Keratinocyte (primary cell): ENCODE measurements at regions not wholly inside any gene's neighbourhood (a gene's known extent, or its start where the extent isn't known, plus 50 kb on each side); places are given as distances from the start of the nearest gene placed in this dataset.

Source experiments
- DNase-seq: peaks from one replicate; pipeline ENCODE4 v3.0.0-alpha.2; 2011; ENCODE audit warnings: low read depth, missing footprints, low spot score
- FAIRE-seq: peaks from 2 replicates; lab custom pipeline; 2011; peaks lifted over from hg19 to GRCh38; lab: Jason Lieb, UNC
- H2AFZ ChIP-seq: 2 replicates; pipeline ENCODE4 v1.6.0; 2012; ENCODE audit warnings: low read length, control low read depth, inconsistent platforms; ENCODE audit not compliant: control insufficient read depth
- H3K27ac ChIP-seq: 2 replicates; pipeline ENCODE4 v1.5.1; 2011; ENCODE audit warnings: low read length; ENCODE audit not compliant: control insufficient read depth, insufficient read depth
- H3K27me3 ChIP-seq: 3 replicates; pipeline ENCODE4 v1.6.0; 2011; ENCODE audit warnings: low read length; ENCODE audit not compliant: control insufficient read depth, insufficient read depth; ENCODE audit errors: extremely low read depth
- H3K36me3 ChIP-seq, 2 experiments: 2 replicates in 1 of 2; 3 replicates in 1 of 2; pipeline ENCODE4 v1.5.1; 2011; ENCODE audit warnings: low read length in 2 of 2, mild to moderate bottlenecking in 1 of 2; ENCODE audit not compliant: control insufficient read depth in 2 of 2, insufficient read depth in 2 of 2; ENCODE audit errors: extremely low read depth in 1 of 2
- H3K4me1 ChIP-seq: 3 replicates; pipeline ENCODE4 v1.5.1; 2011; ENCODE audit warnings: low read length; ENCODE audit not compliant: control insufficient read depth, insufficient read depth; ENCODE audit errors: extremely low read depth
- H3K4me2 ChIP-seq: 3 replicates; pipeline ENCODE4 v1.6.0; 2011; ENCODE audit warnings: low read depth, low read length; ENCODE audit not compliant: control insufficient read depth, insufficient read depth; ENCODE audit errors: extremely low read depth
- H3K4me3 ChIP-seq, 3 experiments: fragments of 200-600 bp in 1 of 3; sonication (generic) in 1 of 3; 2 replicates in 2 of 3; 3 replicates in 1 of 3; pipeline ENCODE4 v1.5.1; 2011 to 2016; ENCODE audit warnings: low read length in 3 of 3, mild to moderate bottlenecking in 3 of 3, control low read depth in 2 of 3, inconsistent platforms in 1 of 3, low read depth in 1 of 3, mixed read lengths in 1 of 3, mixed run types in 1 of 3, moderate library complexity in 1 of 3; ENCODE audit not compliant: control insufficient read depth in 2 of 3, insufficient read depth in 2 of 3; ENCODE audit errors: extremely low read depth in 1 of 3
- H3K79me2 ChIP-seq: 2 replicates; pipeline ENCODE4 v1.6.0; 2012; ENCODE audit warnings: low read length; ENCODE audit not compliant: control insufficient read depth, insufficient read depth
- H3K9ac ChIP-seq: 3 replicates; pipeline ENCODE4 v1.6.0; 2011; ENCODE audit warnings: low read length; ENCODE audit not compliant: control insufficient read depth, insufficient read depth; ENCODE audit errors: extremely low read depth
- H3K9me1 ChIP-seq: 3 replicates; pipeline ENCODE4 v1.6.0; 2011; ENCODE audit warnings: low read length; ENCODE audit not compliant: control insufficient read depth, insufficient read depth; ENCODE audit errors: extremely low read depth
- H3K9me3 ChIP-seq: 2 replicates; pipeline ENCODE4 v1.5.1; 2012; ENCODE audit warnings: low read depth, low read length; ENCODE audit not compliant: control insufficient read depth
- H4K20me1 ChIP-seq: 3 replicates; pipeline ENCODE4 v1.6.0; 2011; ENCODE audit warnings: low read length; ENCODE audit not compliant: control insufficient read depth, insufficient read depth; ENCODE audit errors: extremely low read depth
- CTCF ChIP-seq, 3 experiments: IDR thresholded peaks in 1 of 3; conservative IDR thresholded peaks in 1 of 3; optimal IDR thresholded peaks in 1 of 3; 2 replicates in 2 of 3; 3 replicates in 1 of 3; pipeline versions ENCODE3 to v1.5.1; 2011; ENCODE audit warnings: low read length in 3 of 3, mild to moderate bottlenecking in 3 of 3, moderate library complexity in 2 of 3, control low read depth in 1 of 3, inconsistent platforms in 1 of 3; ENCODE audit not compliant: insufficient read depth in 2 of 3; ENCODE audit errors: extremely low read depth in 1 of 3
- EZH2 ChIP-seq: IDR thresholded peaks from one replicate; pipeline ENCODE4 v1.6.1; 2012; ENCODE audit warnings: inconsistent platforms, mild to moderate bottlenecking, low read length, moderate library complexity
- dilution Hi-C: fragments of 300-500 bp; cut with MboI; formaldehyde crosslinking; loops from one replicate; pipeline ENCODE4 v1.7.0; 2020; ENCODE audit warnings: low sequenced_read_pairs; ENCODE audit not compliant: extremely low pct_ligation_motif_present

- Histone ChIP-seq H3K9me1 (no peaks in the 10 kb centered on the region), H3K9ac (no peak overlapping the region), H3K4me3 (no peak overlapping the region), H4K20me1 (no peaks in the 10 kb centered on the region), H3K27me3 (no peaks in the 10 kb centered on the region), H3K79me2 (no peaks in the 10 kb centered on the region), H3K9me3 (no peaks in the 10 kb centered on the region), H3K36me3 (no peaks in the 10 kb centered on the region), H3K4me2 (no peak overlapping the region), H3K27ac (no peak overlapping the region), H2AFZ (peak overlapping the region; percentile 38), H3K4me1 (peaks cover 28% of the 10 kb centered on the region)
- DNase-seq (no peak), FAIRE-seq (peak; percentile 57)
- dilution Hi-C loops = no loop called here
- TF ChIP-seq CTCF (optimal IDR thresholded peaks at IDR 0.05 in 1 of 3, IDR thresholded peaks at IDR 0.05 in 1 of 3, conservative IDR thresholded peaks at IDR 0.05 in 1 of 3; ENCODE audit: extremely low read depth in 1 of 3, insufficient read depth in 2 of 3, low read length in 3 of 3) = no peak
- TF ChIP-seq EZH2 = no peak
Measured at GRCh38 chr2:219965287-219966194, 338.1 kb downstream of the SLC4A3 start.

GRCh38 chr2:219967247-219968245 lies 340.1 kb downstream of the SLC4A3 start:
- TF ChIP-seq CTCF (optimal IDR thresholded peaks at IDR 0.05 in 1 of 3, IDR thresholded peaks at IDR 0.05 in 1 of 3, conservative IDR thresholded peaks at IDR 0.05 in 1 of 3; ENCODE audit: extremely low read depth in 1 of 3, insufficient read depth in 2 of 3, low read length in 3 of 3) (no peak), EZH2 (no peak)
- no peaks in the 10 kb centered on the region for H3K9me1 ChIP-seq
- H3K36me3 ChIP-seq = no peaks in the 10 kb centered on the region
- no peak overlapping the region for H2AFZ ChIP-seq
- H3K9me3 ChIP-seq = no peaks in the 10 kb centered on the region
- H3K79me2 ChIP-seq = no peaks in the 10 kb centered on the region
- no peaks in the 10 kb centered on the region for H3K27me3 ChIP-seq
- DNase-seq (no peak), FAIRE-seq (peak; percentile 20)
- H3K27ac ChIP-seq = no peak overlapping the region
- dilution Hi-C loops = no loop called here
- H3K4me3 ChIP-seq = no peak overlapping the region
- H4K20me1 ChIP-seq = no peaks in the 10 kb centered on the region
- H3K4me1 ChIP-seq = peaks cover 28% of the 10 kb centered on the region
- no peak overlapping the region for H3K9ac ChIP-seq
- H3K4me2 ChIP-seq = no peak overlapping the region
